ENCODE measurements at regions not wholly inside any gene's neighbourhood (a gene's known extent, or its start where the extent isn't known, plus 50 kb on each side); places are given as distances from the start of the nearest gene placed in this dataset.

DNA sequence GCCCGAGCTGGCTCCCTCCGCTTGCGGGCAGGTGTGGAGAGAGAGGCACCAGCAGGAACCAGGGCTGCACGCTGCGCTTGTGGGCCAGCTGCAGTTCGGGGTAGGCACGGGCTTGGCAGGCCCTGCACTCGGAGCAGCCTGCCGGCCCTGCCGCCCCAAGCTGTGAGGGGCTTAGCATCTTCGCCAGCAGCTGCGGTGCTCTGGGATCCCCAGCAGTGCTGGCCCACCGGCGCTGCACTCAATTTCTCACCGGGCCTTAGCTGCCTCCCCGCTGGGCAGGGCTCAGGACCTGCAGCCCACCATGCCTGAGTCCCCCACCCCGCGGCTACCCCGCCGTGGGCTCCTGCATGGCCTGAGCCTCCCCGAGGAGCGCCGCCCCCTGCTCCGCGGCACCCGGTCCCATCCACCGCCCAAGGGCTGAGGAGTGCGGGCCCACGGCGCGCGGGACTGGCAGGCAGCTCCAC is 434.4 kb upstream of the RGPD4 start:
- DNase-seq: no peak

DNA sequence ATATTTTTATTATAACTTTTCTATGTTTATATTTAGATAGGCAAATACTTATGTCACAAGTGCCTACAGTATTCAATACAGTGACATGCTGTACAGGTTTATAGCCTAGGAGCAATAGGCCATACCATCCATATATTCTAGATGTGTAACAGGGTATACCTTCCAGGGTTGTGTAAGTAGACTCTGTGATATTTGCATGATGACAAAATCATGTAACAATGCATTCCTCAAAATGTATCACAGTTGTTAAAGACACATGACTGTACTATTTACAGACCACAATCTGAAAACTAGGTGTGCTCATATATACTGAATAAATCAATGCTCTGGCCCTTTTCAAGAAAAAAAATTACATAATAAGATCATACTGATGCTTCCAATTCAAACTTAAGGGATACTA is 433.2 kb upstream of the RGPD4 start:
- DNase-seq: peak; percentile 29

DNA sequence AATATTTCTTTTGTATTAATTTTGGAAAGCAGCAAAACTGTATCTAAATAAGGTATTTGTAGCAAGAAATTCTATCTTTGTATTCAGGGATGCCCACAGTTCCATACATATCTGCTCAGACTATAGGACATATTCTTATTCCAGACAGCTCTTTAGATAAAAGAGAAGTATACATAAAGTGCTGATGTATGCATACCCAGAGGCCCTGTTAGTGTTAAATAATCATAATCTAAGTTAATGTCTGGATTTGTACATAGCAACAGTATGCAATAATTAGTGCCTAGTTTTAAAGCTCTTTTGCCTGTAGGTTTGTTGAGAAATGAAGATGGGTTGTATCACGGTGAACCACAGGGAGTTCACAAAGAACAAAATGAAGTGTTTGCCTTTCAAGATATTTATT is 428.0 kb upstream of the RGPD4 start:
- no peak for DNase-seq

DNA sequence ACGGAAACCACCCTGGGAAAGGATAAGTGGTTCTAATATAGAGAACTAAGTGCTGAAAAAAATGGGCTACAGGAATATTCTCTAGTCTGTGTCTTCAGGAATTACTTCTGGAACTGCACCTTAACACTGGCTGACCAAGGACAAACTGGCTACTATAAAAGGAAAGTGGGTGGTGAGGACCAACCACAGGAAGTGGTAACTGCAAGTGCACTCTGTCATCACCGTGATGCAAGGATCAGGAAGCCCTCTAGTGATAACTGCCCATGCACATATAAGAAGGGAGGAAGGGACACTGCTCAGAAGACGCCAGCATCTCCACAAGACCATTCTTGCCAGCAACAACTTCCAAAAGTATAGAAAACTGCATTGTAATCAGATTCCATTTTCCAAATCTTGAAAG is 424.4 kb upstream of the RGPD4 start:
- no peak for DNase-seq

DNA sequence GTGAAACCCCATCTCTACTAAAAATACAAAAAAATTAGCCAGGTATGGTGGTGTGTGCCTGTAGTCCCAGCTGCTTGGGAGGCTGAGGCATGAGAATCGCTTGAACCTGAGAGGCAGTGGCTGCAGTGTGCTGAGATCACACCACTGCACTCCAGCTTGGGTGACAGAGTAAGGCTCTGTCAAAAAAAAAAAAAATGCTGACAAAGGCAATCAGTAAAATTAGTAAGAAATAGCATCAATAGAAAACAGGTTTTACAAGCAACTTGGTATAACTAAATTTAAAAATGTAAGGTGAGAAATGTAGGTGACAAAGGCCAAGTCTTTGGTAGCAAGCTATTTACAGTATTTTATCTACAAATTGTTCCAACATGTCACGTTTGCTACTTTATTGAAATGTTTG is 421.4 kb upstream of the RGPD4 start:
- DNase-seq: no peak

DNA sequence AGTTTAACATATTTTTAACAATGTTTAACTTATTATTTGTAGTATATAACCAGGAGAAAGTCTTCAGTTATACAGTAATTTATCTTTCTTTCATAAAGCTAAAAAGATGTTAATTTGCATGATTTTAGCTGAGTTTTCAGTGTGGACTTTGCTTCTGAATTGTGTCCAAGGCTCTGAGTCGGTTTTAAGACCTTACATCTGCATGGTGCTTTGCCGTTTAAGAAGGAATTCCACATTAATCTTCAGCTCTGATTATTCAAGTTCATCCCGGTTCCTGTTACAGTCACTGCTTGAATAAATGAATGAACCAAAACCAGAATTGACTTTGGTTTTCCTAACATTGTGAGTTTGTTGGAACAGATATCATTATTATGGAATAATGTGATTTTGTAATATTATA is 419.7 kb upstream of the RGPD4 start:
- DNase-seq: no peak

DNA sequence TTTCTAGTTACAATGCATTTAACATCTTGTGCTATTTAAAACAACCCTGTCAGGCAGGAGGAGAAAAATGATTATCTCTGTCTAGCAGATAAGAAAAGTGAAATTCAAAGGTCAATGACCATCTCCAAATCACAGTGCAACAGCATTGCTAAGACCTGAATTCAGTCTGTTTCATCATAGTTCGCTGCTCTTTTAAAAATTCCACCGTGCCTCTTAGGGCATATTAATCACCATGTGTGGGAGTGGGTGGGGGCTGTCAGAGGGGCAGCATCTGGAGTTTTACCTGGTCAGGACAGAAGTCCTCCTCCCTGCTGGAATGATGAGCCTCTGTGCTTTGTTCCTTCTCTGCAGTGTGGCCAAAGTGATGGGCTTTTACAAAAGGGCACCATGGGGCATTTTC is 418.7 kb upstream of the RGPD4 start:
- DNase-seq: no peak

DNA sequence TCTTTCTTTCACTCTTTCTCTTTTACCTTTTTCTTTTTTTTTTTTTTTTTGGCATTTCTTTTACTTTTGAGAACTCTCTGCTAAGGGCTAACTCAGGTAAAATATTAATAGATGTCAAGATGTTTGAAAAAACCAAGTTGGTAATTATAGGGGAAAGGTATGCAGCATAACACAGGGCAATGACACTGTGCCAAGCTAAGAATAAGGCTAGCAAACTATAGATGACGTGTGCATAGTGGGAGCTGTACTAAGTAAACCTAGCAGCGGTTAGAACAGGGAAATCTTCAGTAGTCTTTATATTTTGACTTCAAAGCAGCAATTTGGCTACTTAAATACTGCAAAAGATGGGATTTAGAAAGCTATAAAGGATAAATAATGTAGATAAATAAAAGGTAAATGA is 415.4 kb upstream of the RGPD4 start:
- DNase-seq: no peak

DNA sequence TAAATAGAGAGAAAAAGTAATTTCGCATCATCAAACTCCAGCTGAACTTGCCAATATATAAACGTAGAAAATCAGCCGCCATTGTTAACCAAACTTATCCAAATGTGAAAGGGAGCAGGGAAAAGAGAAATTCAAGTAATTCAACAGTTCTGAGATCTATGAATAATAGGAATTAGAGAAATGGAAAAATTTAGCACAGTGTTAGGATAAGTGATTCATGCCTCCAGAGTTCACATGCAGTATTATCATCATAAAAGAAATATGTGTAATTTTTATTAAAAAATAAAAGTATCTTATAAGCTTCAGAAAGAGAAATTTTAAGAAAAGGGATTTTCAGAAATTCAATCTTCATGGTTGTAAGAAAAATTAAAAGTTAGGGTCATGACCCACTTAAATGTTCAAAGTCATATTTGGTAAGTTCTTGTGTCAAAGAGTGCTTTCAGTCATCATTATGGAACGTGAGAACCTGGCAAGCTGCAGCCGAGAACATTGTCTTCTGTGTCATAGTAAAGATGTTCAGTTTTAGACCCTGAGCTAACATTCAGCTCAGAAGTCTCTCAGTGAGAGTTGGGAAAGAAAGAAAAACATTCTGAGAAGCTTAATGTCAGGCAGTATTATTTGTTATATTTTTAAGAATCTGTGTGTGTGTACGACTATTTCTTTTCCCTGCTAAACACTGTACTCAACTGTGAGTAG is 414.3 kb upstream of the RGPD4 start:
- peak; percentile 67 for DNase-seq

DNA sequence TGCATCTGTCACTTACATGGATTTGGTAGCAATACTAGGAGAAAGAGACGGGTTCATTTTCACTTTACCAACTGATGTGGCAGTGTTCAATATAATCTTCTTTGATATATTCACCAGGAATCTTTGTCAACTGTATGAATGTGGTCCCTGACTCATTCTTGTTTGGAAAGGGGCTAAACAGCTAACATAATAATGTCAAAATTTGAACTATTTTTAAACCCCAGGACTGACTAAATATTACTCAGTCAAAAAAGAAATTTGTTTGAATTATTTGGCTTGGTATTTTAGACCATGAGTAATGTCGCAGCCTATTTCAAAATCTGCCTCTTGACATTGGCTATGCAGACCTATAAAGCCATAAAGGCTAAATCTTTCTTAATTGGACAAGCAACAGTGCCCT is 413.7 kb upstream of the RGPD4 start:
- peak; percentile 76 for DNase-seq

DNA sequence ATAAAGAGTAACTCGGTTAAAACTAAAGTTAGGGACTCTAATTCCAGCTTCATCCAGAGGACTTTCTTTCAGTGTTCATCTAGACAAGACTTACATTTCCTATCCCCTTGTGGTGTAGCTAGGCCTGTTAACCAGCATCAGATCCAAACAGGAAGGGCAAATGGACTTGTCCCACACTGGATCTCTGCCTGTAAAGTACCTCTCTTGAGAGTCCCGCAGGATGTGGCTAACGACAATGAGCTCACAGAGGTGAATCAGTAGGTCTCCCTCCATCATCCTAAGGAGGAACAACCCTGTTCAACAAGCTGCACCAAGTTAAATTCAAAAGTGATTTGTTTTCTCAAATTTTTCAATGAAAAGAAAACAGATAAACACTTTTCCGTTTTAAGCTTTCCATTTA is 412.3 kb upstream of the RGPD4 start:
- peak; percentile 12 for DNase-seq

DNA sequence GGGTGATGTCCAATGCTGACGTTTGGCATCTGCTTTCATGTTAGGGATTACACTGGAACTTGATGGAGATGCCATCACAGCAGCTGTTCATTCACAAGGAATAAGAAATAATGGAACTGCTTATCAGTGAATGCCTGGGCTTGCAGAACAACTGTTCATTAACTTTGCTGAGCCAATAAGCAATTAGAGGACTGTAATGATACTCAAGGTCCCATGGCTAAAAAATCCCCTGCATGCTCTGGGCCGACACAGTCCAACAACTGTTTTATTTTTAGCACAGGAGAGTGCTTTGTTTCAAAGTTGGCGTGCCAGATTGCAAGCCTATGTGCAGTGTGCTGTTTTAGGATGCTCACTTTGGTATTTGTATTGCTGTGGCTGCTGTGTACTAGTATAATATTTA is 408.0 kb upstream of the RGPD4 start:
- no peak for DNase-seq

DNA sequence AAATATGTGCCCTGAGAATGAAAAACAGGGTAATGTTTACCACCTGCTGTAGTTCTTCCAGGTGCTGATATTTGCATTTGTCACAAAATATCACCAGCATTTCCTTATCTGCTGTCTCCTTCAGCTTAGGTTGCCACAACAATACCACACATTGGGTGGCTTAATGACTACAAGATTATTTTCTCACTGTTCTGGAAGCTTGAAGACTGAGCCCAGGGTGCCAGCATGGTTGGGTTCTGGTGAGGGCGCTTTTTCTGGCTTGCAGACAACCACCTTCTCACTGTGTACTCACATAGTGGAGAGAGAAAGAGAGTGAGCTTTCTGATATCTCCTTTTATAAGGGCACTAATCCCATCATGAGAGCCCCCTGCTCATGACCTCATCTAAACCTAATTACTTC is 407.5 kb upstream of the RGPD4 start:
- no peak for DNase-seq

DNA sequence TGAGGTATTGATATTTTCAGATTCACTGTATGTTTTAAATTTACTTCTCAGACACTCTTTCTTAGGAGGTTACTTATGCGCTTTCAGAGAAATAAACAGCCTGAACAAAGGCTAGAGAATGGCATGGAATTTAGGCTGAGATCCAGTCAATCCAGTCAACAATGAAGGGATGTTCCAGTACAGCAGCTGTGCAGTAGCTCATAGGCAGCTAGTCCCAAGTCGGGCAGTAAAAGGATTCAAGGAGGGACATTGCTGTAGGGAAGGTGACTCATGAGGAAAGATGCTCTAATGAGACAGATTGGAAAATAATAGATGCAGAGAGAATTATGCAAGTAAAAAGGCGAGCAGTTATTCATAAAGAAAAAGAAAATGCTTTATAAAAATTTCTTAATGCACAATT is 397.9 kb upstream of the RGPD4 start:
- no peak for DNase-seq

DNA sequence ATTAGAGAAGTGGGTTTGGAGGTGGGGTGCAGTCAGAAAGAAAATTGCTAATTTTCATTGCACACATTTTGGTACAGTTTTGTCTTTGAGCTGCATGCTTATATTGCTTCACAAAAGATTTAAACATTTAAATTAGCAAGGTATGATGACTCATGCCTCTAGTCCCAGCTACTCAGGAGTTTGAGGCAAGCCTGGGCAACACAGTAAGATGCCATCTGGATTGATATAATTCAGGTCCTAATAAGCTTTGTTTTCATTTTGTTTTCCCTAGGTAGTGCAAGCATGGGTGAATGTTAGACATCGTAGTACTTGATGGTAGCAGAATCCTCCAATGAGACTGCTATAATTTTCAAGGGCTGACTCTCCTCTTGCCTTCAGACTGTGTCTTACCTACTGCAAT is 396.7 kb upstream of the RGPD4 start:
- DNase-seq: no peak

DNA sequence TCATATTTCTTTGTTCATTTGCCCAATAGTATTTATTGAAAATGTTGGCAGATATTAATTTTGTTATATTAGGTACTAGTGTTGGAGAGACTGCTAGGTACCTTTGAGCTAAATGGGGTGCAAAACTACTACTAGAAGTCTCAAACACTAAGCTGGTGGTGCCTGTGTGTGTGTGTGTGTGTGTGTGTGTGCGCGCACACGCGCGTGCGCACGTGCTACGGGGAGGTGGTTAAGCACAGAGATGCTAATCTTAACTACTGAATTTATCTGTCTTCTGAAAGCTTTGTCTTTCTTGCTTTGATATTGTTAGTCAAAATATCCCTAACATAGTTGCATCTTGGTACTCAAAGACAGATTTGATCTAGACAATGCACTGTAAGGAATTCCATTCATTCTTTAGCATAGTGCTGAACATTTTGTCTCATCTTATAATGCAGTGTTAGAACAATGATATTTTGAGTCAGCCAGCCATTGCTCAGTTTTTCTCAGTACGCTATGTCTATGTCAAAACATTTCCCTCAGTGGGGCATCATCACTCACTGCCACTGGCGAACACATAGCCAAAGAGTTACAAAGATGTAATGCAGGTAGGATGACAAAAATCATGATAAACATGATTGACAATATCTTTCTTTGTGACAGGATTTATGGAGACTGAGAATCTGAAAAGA is 396.0 kb upstream of the RGPD4 start:
- no peak for DNase-seq

DNA sequence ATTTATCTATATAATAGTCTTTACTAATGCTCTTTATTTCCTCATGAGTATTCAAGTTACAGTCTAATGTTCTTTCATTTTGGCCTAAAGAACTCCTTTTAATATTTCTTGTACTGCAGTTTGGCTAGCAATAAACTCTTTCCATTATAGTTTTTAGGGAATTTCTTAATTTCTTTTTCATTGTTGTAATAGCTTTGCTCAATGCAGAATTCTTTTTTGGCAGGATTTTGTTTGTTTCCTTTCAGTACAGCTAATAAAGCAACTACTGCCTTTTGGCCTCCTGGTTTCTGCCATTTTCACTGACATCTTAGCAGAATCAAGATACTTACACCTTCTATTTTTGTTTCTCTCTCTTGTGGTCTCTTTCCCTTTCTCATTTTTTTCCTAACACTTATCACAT is 390.4 kb upstream of the RGPD4 start:
- DNase-seq: no peak

DNA sequence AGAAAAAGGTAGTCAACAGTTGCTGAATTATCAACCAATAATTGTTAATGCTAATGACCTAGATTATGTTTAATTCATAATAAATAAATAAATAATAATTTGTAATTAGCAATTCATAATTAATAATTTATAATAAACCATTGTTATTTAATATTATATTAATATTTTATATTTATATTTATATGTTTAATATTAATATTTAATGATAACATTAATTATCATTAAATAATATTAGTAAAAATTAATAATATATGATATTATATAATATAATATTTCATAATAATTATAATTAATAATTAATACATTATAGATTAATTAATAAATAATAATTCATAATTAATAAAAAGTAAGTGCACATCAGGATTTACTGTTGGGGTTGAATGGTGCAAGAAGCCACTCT is 389.4 kb upstream of the RGPD4 start:
- DNase-seq: no peak

DNA sequence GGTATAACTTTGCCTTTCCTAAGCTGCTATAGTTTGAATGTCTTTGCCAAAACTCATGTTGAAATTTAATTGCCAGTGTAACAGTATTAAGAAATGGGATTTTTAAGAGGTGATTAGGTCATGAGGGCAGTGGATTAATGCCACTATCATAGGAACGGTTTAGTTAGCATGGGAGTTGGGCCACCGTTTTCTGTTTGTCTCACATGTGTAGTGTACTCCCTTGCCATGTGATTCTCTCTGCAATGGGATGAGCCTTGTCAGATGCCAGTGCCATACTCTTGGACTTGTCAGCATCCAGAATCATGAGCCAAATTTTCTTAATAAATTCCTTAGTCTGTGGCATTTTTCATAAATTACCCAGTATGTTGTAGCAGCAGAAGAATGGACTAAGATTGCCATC is 388.9 kb upstream of the RGPD4 start:
- DNase-seq: no peak

DNA sequence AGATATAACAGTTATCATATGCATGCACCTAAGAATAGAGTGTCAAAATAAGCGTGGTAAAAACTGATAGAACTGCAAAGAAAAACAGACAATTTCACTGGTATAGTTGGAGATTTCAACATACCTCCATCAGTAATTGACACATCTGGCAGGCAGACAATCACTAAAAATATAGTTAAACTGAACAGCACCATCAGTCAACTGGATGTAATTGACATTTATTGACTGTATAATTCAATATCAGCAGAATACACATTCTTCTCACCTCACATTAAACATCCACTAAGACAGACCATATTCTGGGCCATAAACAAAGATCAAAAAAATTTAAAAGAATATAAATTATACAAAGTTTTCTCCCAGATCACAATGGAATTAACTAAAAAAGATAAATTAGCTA is 378.5 kb upstream of the RGPD4 start:
- no peak for DNase-seq

DNA sequence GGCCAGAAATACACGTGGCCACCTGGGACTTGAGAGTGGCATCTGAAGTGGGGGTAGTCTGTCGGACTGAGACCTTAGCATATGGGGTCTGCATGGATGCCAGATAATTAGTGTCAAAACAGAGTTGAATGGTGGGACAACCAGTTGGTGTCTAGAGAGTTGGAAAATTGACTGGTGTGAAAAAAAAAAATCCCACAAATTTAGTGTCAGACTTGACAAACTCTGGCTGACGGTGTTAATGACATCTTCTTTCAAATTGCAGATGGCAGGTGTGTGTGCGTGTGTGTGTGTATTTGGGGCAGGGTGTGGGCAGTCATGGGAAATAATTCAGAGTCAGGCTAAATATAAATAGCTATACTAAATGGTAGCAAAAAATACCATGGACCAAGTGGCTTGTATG is 365.4 kb upstream of the RGPD4 start:
- no peak for DNase-seq

DNA sequence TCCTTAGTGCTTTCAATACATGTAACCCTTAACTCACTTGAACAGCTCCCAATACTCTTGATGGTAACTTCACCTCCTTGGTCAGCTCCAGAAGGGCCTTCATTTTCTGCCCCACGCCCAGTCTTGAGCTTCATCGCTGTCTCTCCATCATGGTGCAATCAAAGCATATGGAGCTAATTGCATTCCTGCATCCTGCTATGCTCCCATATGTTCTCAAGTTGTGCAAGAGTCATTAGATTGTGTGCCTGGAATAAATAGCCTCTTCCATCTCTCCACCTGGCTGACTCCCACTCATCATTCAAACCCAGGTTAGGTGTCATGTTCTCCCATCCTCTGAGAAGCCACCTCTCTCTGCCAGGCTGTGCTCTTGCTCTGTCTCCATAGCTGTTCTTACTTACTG is 364.5 kb upstream of the RGPD4 start:
- DNase-seq: no peak

DNA sequence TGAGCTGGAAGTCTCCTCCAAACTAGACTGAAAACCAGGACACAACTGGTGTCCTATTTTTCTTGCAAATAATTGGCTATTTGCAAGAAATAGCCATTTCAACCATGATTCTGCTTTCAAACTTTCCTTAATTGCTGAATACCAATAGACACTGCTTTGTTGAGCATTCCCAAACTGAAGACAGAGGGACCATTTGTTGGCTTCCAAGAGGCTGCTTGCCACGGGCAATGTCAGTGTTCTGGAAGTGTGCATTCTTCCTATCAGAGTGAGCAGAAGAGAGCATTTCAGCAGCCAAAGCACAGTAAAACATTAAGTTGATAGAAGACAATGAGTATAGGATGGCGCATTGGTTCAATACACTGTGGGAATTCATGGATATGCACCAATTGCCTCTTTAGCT is 360.5 kb upstream of the RGPD4 start:
- no peak for DNase-seq

DNA sequence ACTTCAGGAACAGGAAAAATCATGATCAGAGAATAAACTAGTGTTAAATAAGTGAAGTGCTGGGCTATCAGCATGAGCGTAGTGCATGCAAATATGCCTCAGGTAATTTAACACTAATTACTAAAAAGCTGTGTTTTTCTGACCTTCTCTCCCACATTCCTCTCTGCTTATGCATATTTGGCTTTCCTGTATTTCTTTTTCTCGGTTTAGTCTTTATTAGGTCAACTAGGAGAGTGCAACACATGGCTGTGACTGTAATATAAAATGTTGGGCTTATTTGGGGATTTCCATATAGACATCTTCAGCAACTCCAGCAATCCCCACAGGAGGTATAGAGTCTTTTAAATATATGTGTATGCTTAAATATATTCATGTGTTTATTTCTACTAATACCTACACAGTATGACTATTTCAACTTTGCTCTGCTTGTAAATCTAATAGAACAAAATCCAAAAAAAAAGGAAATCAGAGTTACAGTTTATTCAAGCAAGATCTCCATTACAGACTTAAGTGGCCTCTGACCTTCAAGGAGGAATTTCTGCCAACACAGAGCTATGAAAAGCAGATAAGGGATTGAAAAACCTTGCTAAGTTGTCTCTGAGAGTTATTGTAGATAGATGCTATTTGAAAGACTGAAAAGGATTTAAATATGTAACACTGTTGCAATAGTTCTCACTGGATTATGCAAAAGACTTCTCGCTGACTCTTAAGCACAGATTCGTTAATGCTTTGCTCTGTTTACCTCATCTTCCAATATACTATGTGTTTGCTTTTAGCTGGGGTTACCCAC is 359.5 kb upstream of the RGPD4 start:
- DNase-seq: no peak

All from fibroblast of skin of right quadriceps (primary cell).